BJ (cell line): ENCODE measurements at regions not wholly inside any gene's neighbourhood (a gene's known extent, or its start where the extent isn't known, plus 50 kb on each side); places are given as distances from the start of the nearest gene placed in this dataset.
"Not testable (repeated sequence)": the region's sequence is repeated elsewhere in the genome, so short reads cannot be mapped to it uniquely, and the experiment has no call there.

ENCODE experiments used
- CTCF ChIA-PET: fragments of 350-600 bp; formaldehyde crosslinking; extraction: SDS; loops from one replicate; lab custom pipeline; 2021; ENCODE audit warnings: antibody characterized with exemption, inconsistent platforms; lab: Yijun Ruan, JAX
- POLR2A ChIA-PET: fragments of 300-600 bp; sonication (Branson Sonifier 250); formaldehyde crosslinking; extraction: SDS; loops from one replicate; lab custom pipeline; 2021; ENCODE audit warnings: antibody characterized with exemption; lab: Charles Lee
- DNase-seq: peaks from one replicate; pipeline ENCODE4 v3.0.0-alpha.2; 2011; ENCODE audit warnings: low read depth
- H3K27me3 ChIP-seq: 2 replicates; pipeline ENCODE4 v1.6.0; 2011; ENCODE audit warnings: low read length; ENCODE audit not compliant: control insufficient read depth, insufficient read depth
- H3K36me3 ChIP-seq: 2 replicates; pipeline ENCODE4 v1.5.1; 2011; ENCODE audit warnings: low read length; ENCODE audit not compliant: control insufficient read depth, insufficient read depth
- H3K4me3 ChIP-seq: 2 replicates; pipeline ENCODE4 v1.5.1; 2011; ENCODE audit warnings: low read depth, mild to moderate bottlenecking, control low read depth, low read length
- TF ChIP-seq, protein P1 (sequence below): IDR thresholded peaks from 2 replicates; pipeline ENCODE4 v1.5.1; 2011; ENCODE audit warnings: low read depth, mild to moderate bottlenecking, control low read depth, inconsistent platforms, low read length, moderate library complexity; ENCODE audit not compliant: insufficient read depth

DNA sequence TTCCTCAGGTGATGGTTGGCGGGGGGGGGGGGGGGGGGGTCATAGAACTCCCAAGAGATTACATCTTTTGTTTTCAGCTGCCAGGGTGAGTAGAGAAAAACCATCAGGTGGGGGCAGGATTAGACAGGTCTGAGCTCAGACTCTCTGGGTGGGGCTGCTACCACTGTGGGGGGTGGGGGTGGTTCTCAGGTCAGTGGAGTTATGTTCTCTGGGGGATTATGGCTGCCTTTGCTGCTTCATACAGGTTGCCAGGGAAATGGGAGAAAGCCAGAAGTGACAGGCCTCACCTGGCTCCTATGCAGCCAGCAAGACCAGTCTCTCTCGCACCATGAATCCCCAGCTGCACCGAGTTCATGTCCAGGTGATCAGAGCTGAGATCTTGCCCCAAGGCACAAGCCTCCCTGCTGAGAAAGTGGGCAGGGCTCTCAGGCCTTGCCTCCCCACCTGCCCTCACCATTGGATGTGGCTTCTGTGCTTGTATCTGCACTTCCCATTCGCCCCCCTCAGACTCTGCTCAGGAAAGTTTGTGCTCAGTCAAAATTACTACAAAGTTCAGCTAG is 828.1 kb downstream of the MCTP2 start:
- DNase-seq = no peak
- TF ChIP-seq, protein P1, sequence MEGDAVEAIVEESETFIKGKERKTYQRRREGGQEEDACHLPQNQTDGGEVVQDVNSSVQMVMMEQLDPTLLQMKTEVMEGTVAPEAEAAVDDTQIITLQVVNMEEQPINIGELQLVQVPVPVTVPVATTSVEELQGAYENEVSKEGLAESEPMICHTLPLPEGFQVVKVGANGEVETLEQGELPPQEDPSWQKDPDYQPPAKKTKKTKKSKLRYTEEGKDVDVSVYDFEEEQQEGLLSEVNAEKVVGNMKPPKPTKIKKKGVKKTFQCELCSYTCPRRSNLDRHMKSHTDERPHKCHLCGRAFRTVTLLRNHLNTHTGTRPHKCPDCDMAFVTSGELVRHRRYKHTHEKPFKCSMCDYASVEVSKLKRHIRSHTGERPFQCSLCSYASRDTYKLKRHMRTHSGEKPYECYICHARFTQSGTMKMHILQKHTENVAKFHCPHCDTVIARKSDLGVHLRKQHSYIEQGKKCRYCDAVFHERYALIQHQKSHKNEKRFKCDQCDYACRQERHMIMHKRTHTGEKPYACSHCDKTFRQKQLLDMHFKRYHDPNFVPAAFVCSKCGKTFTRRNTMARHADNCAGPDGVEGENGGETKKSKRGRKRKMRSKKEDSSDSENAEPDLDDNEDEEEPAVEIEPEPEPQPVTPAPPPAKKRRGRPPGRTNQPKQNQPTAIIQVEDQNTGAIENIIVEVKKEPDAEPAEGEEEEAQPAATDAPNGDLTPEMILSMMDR = no peak
- CTCF ChIA-PET = no interaction called here
- Histone ChIP-seq H3K36me3 (no peaks in the 10 kb centered on the region), H3K27me3 (no peaks in the 10 kb centered on the region), H3K4me3 (no peak overlapping the region)
- POLR2A ChIA-PET = no interaction called here

DNA sequence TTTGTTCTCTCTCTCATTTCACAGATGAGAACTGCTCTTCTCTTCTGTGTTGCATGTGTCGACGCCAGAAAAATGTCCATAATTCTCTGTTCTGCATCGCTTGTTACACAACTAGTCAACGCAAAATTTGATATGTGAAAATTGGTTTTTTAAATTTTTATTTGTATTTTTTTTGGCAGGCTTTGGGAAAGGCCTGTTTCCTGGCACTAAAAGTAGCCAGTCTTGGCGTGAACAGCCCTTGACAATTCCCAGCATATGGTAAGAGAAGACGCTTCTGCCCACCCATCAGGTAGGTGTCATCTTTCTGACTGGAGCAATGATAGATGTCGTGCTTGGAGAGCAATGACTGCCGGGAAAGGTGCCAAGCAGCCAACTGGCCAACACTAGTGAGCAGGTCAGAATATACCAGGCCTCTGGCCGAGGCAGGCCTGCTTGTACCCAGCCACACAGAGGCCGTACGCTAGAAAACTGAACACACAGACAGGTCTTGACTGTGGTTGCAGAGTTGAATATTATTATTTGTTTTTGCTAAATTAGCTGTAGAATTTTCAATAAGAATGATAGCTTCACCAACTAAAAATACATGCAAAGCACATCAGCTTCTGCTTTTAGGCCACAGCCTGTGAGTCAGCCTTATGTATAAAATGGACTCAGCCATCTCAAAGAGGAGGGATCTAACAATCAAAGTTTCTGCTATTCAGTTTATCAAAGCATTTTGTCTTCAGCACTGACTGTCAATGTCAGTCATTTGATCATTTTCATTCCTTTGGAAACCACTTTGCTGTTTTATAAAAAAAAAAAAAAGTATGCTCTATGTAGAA is 837.5 kb downstream of the MCTP2 start:
- TF ChIP-seq, protein P1 = no peak
- no peak for DNase-seq
- no peaks in the 10 kb centered on the region for H3K36me3 ChIP-seq
- CTCF ChIA-PET = no interaction called here
- no peaks in the 10 kb centered on the region for H3K27me3 ChIP-seq
- H3K4me3 ChIP-seq = no peak overlapping the region
- POLR2A ChIA-PET = no interaction called here

DNA sequence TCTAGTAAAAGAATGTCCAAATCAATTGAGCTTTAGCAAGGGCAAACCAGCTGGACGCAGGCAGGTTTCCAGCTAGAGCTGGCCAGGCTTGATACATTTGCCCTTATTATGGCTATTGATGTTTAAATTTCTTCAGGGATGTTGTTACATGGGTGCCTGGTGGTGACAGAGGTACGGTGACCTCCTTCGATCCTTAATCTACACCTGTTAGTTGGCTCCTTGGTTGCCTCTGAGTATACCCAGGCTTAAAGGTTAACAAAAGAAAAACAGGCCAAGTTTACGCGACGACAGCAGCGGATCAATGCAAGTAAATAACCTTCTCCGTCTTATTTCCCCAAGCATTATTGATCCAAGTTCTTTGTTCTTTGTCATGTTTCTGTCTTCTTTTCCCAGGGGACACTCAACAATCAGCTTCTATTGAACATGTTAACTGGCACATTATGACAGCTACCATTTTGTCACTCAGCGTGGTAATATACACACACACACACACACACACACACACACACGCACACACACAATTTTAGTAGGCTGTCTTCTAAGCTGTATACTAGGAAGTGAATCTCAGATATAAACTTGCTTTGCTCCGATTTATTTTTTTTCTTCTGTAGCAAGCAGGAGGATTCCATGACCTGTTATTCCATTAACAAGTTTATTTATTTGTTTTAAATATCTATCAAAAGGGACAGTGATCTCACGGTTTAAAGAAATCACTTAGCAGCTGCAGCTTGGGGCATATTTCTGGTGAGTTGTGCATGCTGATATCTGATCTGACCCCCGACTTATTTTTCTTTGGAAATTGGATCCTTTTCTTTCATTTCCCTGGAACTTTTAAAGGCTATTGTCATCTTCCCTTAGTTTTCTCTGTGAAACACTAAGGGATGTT is 844.7 kb downstream of the MCTP2 start:
- no peak for DNase-seq
- ChIA-PET POLR2A (no interaction called here), CTCF (no interaction called here)

DNA sequence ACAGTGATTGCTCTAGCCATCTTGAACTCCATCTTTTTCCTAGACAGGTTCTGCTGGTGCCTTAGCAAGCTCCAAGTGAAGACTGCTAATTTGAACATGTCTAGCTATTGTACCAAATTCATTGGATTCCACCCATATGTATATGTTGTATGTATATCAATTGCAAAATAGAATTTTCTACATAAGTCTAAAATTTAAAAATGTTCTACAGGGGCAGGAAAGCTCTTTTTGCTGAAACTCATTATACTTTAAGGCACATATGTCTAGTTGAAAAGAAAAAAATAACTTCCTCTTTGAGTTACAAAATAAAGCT is 845.3 kb downstream of the MCTP2 start:
- H3K36me3 ChIP-seq = no peaks in the 10 kb centered on the region
- no peak for DNase-seq
- ChIA-PET CTCF (no interaction called here), POLR2A (no interaction called here)
- no peaks in the 10 kb centered on the region for H3K27me3 ChIP-seq
- no peak overlapping the region for H3K4me3 ChIP-seq
- TF ChIP-seq, protein P1 = no peak

More for the DNA sequence above, 844.7 kb downstream of the MCTP2 start:
- Histone ChIP-seq H3K36me3 (no peaks in the 10 kb centered on the region), H3K27me3 (no peaks in the 10 kb centered on the region), H3K4me3 (no peak overlapping the region)
- TF ChIP-seq, protein P1 = no peak

DNA sequence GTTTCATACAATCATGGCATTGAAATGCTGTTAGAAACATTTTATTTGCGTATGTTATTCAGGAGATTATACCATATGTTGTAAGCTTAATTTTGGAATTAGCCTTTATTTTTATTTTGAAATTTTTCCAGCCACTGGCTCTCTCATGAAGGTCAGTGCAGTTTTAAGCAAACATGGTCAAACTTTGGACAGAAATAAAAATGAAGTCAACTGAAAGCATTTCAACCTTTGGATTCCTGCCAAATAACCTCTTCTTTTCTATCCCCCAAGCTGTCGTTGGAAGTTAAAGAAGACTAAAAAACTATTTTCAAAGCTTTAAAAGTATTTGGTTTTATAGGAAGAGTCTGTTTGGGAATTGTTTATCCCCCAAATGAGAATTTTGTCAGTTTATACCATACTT is 846.6 kb downstream of the MCTP2 start:
- Histone ChIP-seq H3K4me3 (no peak overlapping the region), H3K36me3 (no peaks in the 10 kb centered on the region), H3K27me3 (no peaks in the 10 kb centered on the region)
- ChIA-PET CTCF (interaction anchor here (1.2 kb wide), 1 partner anchor 10 kb away, joined by 3 read pairs; no protein-coding TSS in a partner anchor), POLR2A (no interaction called here)
- DNase-seq = no peak
- TF ChIP-seq, protein P1 = no peak

DNA sequence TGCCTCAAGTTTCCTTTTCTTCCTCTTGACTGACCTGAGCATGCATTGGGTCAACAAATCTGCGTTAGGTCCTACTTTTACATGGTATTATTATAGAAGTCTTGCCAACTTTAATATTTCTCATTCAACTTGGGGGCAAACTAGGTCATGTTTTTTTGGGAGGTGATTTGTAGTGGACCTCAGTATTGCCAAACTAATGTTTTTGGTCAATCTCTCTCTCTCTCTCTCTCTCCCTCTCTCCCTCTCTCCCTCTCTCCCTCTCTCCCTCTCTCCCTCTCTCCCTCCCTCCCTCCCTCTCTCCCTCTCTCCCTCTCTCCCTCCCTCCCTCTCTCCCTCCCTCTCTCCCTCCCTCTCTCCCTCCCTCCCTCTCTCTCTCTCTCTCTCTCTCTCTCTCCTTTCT is 848.9 kb downstream of the MCTP2 start:
- CTCF ChIA-PET, POLR2A ChIA-PET, H3K4me3 ChIP-seq, DNase-seq, H3K27me3 ChIP-seq, H3K36me3 ChIP-seq: not testable (repeated sequence)
